HT-29 (cell line): ENCODE measurements at regions not wholly inside any gene's neighbourhood (a gene's known extent, or its start where the extent isn't known, plus 50 kb on each side); places are given as distances from the start of the nearest gene placed in this dataset.

Source experiments
- DNase-seq: peaks from one replicate; pipeline ENCODE4 v3.0.0-alpha.2; 2015; ENCODE audit warnings: low spot score

GRCh38 chr7:50209461-50210135, 94.9 kb upstream of the IKZF1 start:
- DNase-seq, result no peak

GRCh38 chr7:50208378-50208982, 96.0 kb upstream of the IKZF1 start:
- DNase-seq, result no peak

GRCh38 chr7:50207686-50208255, 96.7 kb upstream of the IKZF1 start:
- DNase-seq, result no peak

- DNase-seq, result no peak
Observed at GRCh38 chr7:50207251-50207564, 97.3 kb upstream of the IKZF1 start.

- DNase-seq, result no peak
Observed at GRCh38 chr7:50206453-50207250, 97.9 kb upstream of the IKZF1 start.

- DNase-seq, result no peak
Observed at GRCh38 chr7:50205011-50205410, 99.5 kb upstream of the IKZF1 start.

GRCh38 chr7:50204581-50204980, 99.9 kb upstream of the IKZF1 start:
- no peak for DNase-seq

- DNase-seq, result no peak
Observed at GRCh38 chr7:50203521-50203920, 101.0 kb upstream of the IKZF1 start.

GRCh38 chr7:50202052-50202555, 102.4 kb upstream of the IKZF1 start:
- DNase-seq, result no peak

GRCh38 chr7:50199824-50200223, 104.7 kb upstream of the IKZF1 start:
- no peak for DNase-seq

GRCh38 chr7:50197549-50197948, 104.5 kb upstream of the ZPBP start:
- peak; percentile 31 for DNase-seq

- DNase-seq, result no peak
Observed at GRCh38 chr7:50196719-50197118, 103.7 kb upstream of the ZPBP start.

- DNase-seq, result no peak
Observed at GRCh38 chr7:50190776-50191175, 97.7 kb upstream of the ZPBP start.

GRCh38 chr7:50189371-50189770, 96.3 kb upstream of the ZPBP start:
- no peak for DNase-seq

GRCh38 chr7:50185951-50186682, 93.1 kb upstream of the ZPBP start:
- no peak for DNase-seq

- DNase-seq, result no peak
Observed at GRCh38 chr7:50185208-50185607, 92.2 kb upstream of the ZPBP start.

GRCh38 chr7:50184271-50184990, 91.4 kb upstream of the ZPBP start:
- no peak for DNase-seq

GRCh38 chr7:50182759-50183158, 89.7 kb upstream of the ZPBP start:
- no peak for DNase-seq

- DNase-seq, result no peak
Observed at GRCh38 chr7:50181081-50181480, 88.0 kb upstream of the ZPBP start.

- DNase-seq, result no peak
Observed at GRCh38 chr7:50178166-50178565, 85.1 kb upstream of the ZPBP start.

GRCh38 chr7:50174948-50175347, 81.9 kb upstream of the ZPBP start:
- DNase-seq, result no peak
